ENCODE measurements at regions not wholly inside any gene's neighbourhood (a gene's known extent, or its start where the extent isn't known, plus 50 kb on each side); places are given as distances from the start of the nearest gene placed in this dataset.

DNA sequence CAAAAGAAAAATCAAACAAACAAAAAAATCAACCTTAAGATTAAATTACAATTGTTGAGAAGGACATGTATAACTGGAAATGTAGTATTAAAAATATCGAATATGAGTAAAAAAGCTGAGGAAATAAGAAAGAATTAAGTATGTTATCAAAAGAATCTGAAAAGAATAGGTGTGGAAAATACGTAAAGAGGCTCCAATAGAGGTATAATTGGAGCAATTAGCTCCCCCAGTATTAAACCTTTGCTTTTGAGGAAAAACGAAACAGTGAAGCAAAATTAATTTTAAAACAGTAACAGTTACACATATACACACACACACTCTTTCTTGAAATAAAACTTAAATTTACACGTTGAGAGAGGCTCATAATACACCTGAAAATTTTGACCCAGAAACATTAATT lies 578.7 kb upstream of the ADAMTS16 start:
- Mint-ChIP-seq H3K9me3 (peaks cover 13 to 29% (median 20%) of the 10 kb centered on the region in 5 donors), H3K36me3 (peaks cover 0 to 1% (median 0%) of the 10 kb centered on the region in 3 donors), H3K27ac (no peak overlapping the region), H3K4me3 (no peak overlapping the region), H3K27me3 (no peaks in the 10 kb centered on the region), H3K4me1 (no peaks in the 10 kb centered on the region)
- Histone ChIP-seq H3K4me3 (ENCODE audit: low read length) (no peak overlapping the region), H3K27ac (ENCODE audit: low read depth, low read length) (no peak overlapping the region), H3K27me3 (ENCODE audit: insufficient read depth, low read length, poor library complexity, severe bottlenecking) (no peaks in the 10 kb centered on the region), H3K4me1 (ENCODE audit: insufficient read depth, low read length) (no peaks in the 10 kb centered on the region), H3K36me3 (ENCODE audit: insufficient read depth, low read length) (no peaks in the 10 kb centered on the region), H3K9me3 (ENCODE audit: low read length) (no peaks in the 10 kb centered on the region)
- CTCF ChIA-PET: no interaction called here
- POLR2A ChIA-PET: no interaction called here
- DNase-seq: no peak

DNA sequence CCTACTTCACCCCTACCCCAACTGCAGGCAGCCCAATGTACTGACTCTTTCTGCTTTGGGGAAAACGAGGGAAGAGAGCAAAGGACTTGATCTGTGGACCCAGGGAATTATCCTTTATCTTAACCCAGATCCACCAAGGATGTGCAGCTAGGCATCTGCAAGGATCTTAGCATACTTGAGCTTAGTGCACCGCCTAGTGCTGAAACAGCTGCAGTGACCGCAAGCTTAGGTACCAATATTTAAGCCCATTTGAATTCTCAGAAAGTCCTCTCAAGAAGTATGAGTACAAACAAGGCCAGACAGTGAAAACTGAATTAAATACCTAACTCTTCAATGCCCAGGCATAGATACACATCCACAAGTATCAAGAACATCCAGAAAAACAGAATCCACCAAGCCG lies 576.7 kb upstream of the ADAMTS16 start:
- no peaks in the 10 kb centered on the region for H3K27me3 Mint-ChIP-seq
- Histone ChIP-seq H3K4me1 (ENCODE audit: insufficient read depth, low read length) (no peaks in the 10 kb centered on the region), H3K9me3 (ENCODE audit: low read length) (no peaks in the 10 kb centered on the region), H3K27me3 (ENCODE audit: insufficient read depth, low read length, poor library complexity, severe bottlenecking) (no peaks in the 10 kb centered on the region), H3K4me3 (ENCODE audit: low read length) (no peak overlapping the region), H3K36me3 (ENCODE audit: insufficient read depth, low read length) (no peaks in the 10 kb centered on the region), H3K27ac (ENCODE audit: low read depth, low read length) (no peak overlapping the region)
- peaks cover 13 to 35% (median 19%) of the 10 kb centered on the region in 5 donors for H3K9me3 Mint-ChIP-seq
- no peak overlapping the region for H3K4me3 Mint-ChIP-seq
- peaks cover 0 to 1% (median 0%) of the 10 kb centered on the region in 3 donors for H3K36me3 Mint-ChIP-seq
- no peak overlapping the region for H3K27ac Mint-ChIP-seq
- H3K4me1 Mint-ChIP-seq: no peaks in the 10 kb centered on the region
- POLR2A ChIA-PET: no interaction called here
- DNase-seq: no peak
- CTCF ChIA-PET: no interaction called here

DNA sequence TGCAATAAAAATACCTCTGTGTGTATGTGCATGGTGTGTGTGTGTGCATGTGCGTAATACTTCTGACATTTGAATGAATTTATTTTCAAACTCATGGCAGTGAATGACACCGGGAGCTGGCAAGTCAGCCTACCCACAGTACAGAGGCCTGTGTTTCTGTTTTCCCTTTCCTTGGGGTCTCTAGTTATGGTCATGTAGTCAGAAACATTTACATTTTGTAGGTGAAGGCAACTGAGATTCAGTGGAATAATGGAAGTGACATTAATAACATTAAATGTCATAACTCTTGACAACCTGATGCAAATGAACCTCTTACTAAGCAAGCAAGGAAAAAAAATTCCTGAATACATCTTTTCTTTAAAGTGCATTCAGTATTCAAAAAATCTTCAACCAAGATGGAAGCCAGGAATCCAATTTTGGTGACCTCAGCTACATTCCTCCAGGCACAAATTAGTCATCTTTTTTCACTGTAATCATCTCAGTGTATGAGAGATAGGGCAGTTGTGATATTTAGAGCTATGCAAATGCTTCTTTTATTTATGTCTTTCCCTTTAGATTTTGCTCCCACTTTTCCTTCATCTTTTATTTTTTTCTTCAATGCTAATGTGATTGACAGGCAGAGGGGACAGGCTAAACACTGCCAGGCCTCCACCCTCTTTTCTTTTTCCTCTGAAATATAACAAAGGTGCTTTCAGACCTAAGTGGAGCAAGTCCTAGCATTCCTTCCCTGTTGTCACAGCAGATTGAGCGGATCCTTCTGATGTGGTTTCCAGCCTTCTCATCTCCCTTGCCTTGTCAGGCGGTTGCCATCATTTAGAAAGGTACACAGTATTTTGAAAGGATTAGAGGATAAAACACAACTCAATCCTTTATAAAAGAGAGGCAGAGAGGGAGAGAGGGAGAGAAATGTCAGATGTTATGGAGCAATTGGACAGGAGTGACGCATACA lies 569.8 kb upstream of the ADAMTS16 start:
- Histone ChIP-seq H3K36me3 (ENCODE audit: insufficient read depth, low read length) (no peaks in the 10 kb centered on the region), H3K4me1 (ENCODE audit: insufficient read depth, low read length) (no peaks in the 10 kb centered on the region), H3K9me3 (ENCODE audit: low read length) (no peaks in the 10 kb centered on the region), H3K27ac (ENCODE audit: low read depth, low read length) (no peak overlapping the region), H3K27me3 (ENCODE audit: insufficient read depth, low read length, poor library complexity, severe bottlenecking) (no peaks in the 10 kb centered on the region), H3K4me3 (ENCODE audit: low read length) (no peak overlapping the region)
- DNase-seq: no peak
- H3K27me3 Mint-ChIP-seq: no peaks in the 10 kb centered on the region
- no peak overlapping the region for H3K4me3 Mint-ChIP-seq
- CTCF ChIA-PET: no interaction called here
- POLR2A ChIA-PET: no interaction called here
- H3K27ac Mint-ChIP-seq: no peak overlapping the region
- no peaks in the 10 kb centered on the region for H3K36me3 Mint-ChIP-seq
- no peaks in the 10 kb centered on the region for H3K4me1 Mint-ChIP-seq
- peaks cover 4 to 22% (median 19%) of the 10 kb centered on the region in 5 donors for H3K9me3 Mint-ChIP-seq

DNA sequence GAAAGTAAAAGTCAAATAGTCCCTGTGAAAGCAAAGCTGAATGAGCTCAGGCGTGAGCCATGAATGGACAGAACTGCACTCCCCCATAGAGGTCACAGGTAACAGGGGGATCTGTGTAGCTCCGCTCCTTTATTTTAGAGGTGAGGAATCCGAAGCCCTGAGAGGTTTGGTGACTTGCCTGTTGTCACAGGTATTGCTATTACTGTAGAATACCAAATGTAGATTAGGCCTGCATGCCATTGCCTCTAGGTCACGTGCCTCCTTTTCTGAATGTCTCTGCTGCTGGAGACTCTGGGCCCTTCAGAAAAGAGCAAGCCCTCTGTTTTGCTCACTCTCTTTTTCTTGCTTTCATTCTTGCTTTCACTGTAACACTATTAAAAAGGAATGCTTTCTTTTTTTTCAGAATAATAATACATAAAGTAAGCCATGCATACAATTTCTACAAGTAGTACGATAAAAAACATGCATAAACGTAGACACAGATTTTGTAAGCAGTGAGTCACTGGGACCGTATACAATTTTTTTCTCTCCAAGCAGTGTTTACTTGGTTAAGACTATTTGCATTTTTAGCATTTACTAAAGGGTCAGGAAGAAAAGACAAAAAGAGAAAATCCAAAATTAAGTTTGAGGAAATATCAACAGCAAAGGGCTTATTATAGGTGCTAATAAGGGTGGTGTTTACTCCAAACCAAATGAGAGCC lies 568.7 kb upstream of the ADAMTS16 start:
- CTCF ChIA-PET: no interaction called here
- H3K9me3 Mint-ChIP-seq: peaks cover 4 to 21% (median 19%) of the 10 kb centered on the region in 5 donors

DNA sequence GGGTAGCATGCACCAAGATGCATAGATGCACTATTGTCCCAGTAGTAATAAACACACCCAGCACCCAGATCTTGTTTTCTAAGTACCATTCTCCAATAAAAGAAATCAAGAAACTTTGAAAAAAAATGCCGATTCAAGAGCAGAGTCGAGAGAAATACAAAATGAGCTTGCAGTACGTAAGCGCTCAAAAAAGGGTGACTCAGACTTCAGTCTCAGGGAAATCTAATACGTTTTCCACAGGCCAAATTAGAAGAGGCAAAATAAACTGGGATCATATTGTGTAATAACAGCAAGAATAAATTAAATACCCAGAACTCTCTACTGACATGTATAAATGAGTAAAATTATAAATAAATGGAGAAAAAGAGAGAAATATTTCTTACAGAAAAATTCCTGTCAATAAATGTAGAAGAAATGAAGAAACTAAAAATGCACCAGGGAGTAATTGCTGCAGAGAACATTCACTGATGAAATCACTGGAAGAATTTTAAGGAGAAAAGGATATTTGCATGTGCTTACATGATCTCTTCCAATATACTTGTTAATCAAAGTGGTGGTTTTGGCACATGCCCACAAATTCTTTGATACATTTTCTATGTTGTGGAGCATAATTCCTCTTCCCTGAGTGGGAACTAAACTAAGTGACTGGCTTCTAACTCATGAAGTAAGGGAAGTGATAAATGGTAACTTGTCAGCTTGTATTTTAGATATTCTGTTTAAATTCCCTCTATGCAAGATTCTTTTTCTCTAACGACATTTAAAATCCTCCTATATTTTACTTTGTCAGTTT lies 567.6 kb upstream of the ADAMTS16 start:
- H3K4me3 ChIP-seq (ENCODE audit: low read length): no peak overlapping the region
- no peaks in the 10 kb centered on the region for H3K4me1 ChIP-seq (ENCODE audit: insufficient read depth, low read length)
- no peaks in the 10 kb centered on the region for H3K27me3 ChIP-seq (ENCODE audit: insufficient read depth, low read length, poor library complexity, severe bottlenecking)
- CTCF ChIA-PET: no interaction called here
- H3K36me3 Mint-ChIP-seq: no peaks in the 10 kb centered on the region
- H3K9me3 ChIP-seq (ENCODE audit: low read length): no peaks in the 10 kb centered on the region
- H3K36me3 ChIP-seq (ENCODE audit: insufficient read depth, low read length): no peaks in the 10 kb centered on the region
- H3K27ac Mint-ChIP-seq: no peak overlapping the region
- POLR2A ChIA-PET: no interaction called here
- H3K27ac ChIP-seq (ENCODE audit: low read depth, low read length): no peak overlapping the region
- no peaks in the 10 kb centered on the region for H3K27me3 Mint-ChIP-seq
- H3K9me3 Mint-ChIP-seq: peaks cover 3 to 21% (median 18%) of the 10 kb centered on the region in 5 donors
- DNase-seq: no peak
- no peak overlapping the region for H3K4me3 Mint-ChIP-seq
- H3K4me1 Mint-ChIP-seq: no peaks in the 10 kb centered on the region

More for the DNA sequence above, 568.7 kb upstream of the ADAMTS16 start:
- Mint-ChIP-seq H3K27ac (no peak overlapping the region), H3K4me1 (no peaks in the 10 kb centered on the region), H3K36me3 (no peaks in the 10 kb centered on the region), H3K27me3 (no peaks in the 10 kb centered on the region), H3K4me3 (no peak overlapping the region)
- Histone ChIP-seq H3K27ac (ENCODE audit: low read depth, low read length) (no peak overlapping the region), H3K27me3 (ENCODE audit: insufficient read depth, low read length, poor library complexity, severe bottlenecking) (no peaks in the 10 kb centered on the region), H3K4me1 (ENCODE audit: insufficient read depth, low read length) (no peaks in the 10 kb centered on the region), H3K9me3 (ENCODE audit: low read length) (no peaks in the 10 kb centered on the region), H3K4me3 (ENCODE audit: low read length) (no peak overlapping the region), H3K36me3 (ENCODE audit: insufficient read depth, low read length) (no peaks in the 10 kb centered on the region)
- DNase-seq: no peak
- POLR2A ChIA-PET: no interaction called here

DNA sequence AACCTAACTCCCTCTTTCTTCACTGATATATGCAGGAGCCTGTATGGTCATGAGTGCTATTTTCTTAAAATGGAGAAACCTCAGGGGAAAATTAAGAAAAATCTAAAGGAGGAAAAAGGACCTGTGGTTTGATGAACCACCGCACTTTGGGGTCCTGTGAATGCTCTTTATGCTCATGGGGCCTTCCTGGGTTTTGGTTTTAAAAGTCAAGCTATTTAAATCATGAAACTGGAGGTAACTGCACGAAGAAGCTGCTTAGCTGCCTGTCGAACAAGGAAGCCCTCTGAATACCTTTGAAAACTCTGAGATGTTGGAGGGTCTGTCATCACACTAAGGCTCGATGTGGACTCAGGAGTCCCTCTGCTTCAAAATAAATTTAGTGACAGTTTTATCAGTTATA lies 564.5 kb upstream of the ADAMTS16 start:
- Mint-ChIP-seq H3K4me1 (no peaks in the 10 kb centered on the region), H3K36me3 (no peaks in the 10 kb centered on the region), H3K9me3 (peaks cover 3 to 18% (median 16%) of the 10 kb centered on the region in 5 donors), H3K4me3 (no peak overlapping the region), H3K27ac (no peak overlapping the region), H3K27me3 (no peaks in the 10 kb centered on the region)
- Histone ChIP-seq H3K27me3 (ENCODE audit: insufficient read depth, low read length, poor library complexity, severe bottlenecking) (no peaks in the 10 kb centered on the region), H3K36me3 (ENCODE audit: insufficient read depth, low read length) (no peaks in the 10 kb centered on the region), H3K4me3 (ENCODE audit: low read length) (no peak overlapping the region), H3K9me3 (ENCODE audit: low read length) (no peaks in the 10 kb centered on the region), H3K4me1 (ENCODE audit: insufficient read depth, low read length) (no peaks in the 10 kb centered on the region), H3K27ac (ENCODE audit: low read depth, low read length) (no peak overlapping the region)
- DNase-seq: no peak
- ChIA-PET CTCF (no interaction called here), POLR2A (no interaction called here)

DNA sequence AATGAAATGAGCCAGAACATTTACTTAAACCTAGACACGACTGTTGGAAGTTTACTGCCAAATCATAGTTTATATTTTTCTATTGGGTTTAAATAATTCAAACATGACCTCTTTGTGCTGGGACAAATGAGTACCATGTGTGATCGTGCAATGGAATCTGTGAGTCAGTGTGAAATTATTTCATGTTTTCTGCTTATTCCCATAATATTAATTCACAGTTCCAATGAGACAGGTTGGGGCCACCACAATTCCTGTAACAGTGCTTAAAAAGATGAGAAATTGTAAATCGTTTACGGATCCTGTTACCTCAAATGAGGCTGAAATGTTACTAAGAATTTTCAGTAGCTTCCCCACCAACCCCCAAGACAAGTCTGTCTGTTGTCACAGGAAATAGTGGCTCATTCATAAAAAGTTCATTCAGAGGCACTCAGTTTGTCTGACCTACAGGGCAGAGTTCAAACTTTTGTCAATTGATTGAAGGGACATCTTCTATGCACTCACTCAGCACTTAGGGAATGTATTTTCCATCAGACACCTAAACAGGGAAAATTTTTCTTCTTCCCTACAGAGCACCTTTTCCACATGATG lies 563.9 kb upstream of the ADAMTS16 start:
- Histone ChIP-seq H3K27me3 (ENCODE audit: insufficient read depth, low read length, poor library complexity, severe bottlenecking) (no peaks in the 10 kb centered on the region), H3K4me3 (ENCODE audit: low read length) (no peak overlapping the region), H3K4me1 (ENCODE audit: insufficient read depth, low read length) (no peaks in the 10 kb centered on the region), H3K27ac (ENCODE audit: low read depth, low read length) (no peak overlapping the region), H3K9me3 (ENCODE audit: low read length) (no peaks in the 10 kb centered on the region), H3K36me3 (ENCODE audit: insufficient read depth, low read length) (no peaks in the 10 kb centered on the region)
- ChIA-PET POLR2A (no interaction called here), CTCF (no interaction called here)
- Mint-ChIP-seq H3K4me3 (no peak overlapping the region), H3K27me3 (peaks cover 0 to 3% of the 10 kb centered on the region in 2 donors), H3K27ac (no peak overlapping the region), H3K9me3 (peaks cover 3 to 22% (median 16%) of the 10 kb centered on the region in 5 donors), H3K36me3 (peaks cover 0 to 1% (median 0%) of the 10 kb centered on the region in 3 donors), H3K4me1 (no peaks in the 10 kb centered on the region)
- no peak for DNase-seq

Data from CD8-positive, alpha-beta memory T cell (primary cell).